ENCODE measurements at regions not wholly inside any gene's neighbourhood (a gene's known extent, or its start where the extent isn't known, plus 50 kb on each side); places are given as distances from the start of the nearest gene placed in this dataset.

GRCh38 chr18:73895701-73896100 is 251.9 kb downstream of the FBXO15 start:
- peaks cover 3% of the 10 kb centered on the region for H3K27me3 ChIP-seq (ENCODE audit: control insufficient read depth, insufficient read depth, low read length)
- WGBS (ENCODE audit: insufficient coverage, low lambda C conversion rate), result no CpG with 5 or more reads among the region's 4 CpGs
- no peak for DNase-seq
- H3K36me3 ChIP-seq (ENCODE audit: control insufficient read depth, insufficient read depth, low read length), result no peaks in the 10 kb centered on the region
- no peaks in the 10 kb centered on the region for H3K9me3 ChIP-seq (ENCODE audit: control insufficient read depth, low read depth, low read length)
- no peak overlapping the region for H3K4me3 ChIP-seq (ENCODE audit: low read length)
- H3K27ac ChIP-seq (ENCODE audit: low read length), result no peak overlapping the region
- no peaks in the 10 kb centered on the region for H3K4me1 ChIP-seq (ENCODE audit: control insufficient read depth, insufficient read depth, low read length)

GRCh38 chr18:73893880-73894279 is 253.8 kb downstream of the FBXO15 start:
- Histone ChIP-seq H3K4me1 (ENCODE audit: control insufficient read depth, insufficient read depth, low read length) (no peaks in the 10 kb centered on the region), H3K27ac (ENCODE audit: low read length) (no peak overlapping the region), H3K9me3 (ENCODE audit: control insufficient read depth, low read depth, low read length) (no peaks in the 10 kb centered on the region), H3K4me3 (ENCODE audit: low read length) (no peak overlapping the region), H3K36me3 (ENCODE audit: control insufficient read depth, insufficient read depth, low read length) (no peaks in the 10 kb centered on the region), H3K27me3 (ENCODE audit: control insufficient read depth, insufficient read depth, low read length) (peaks cover 3% of the 10 kb centered on the region)
- WGBS (ENCODE audit: insufficient coverage, low lambda C conversion rate), result no CpG with 5 or more reads among the region's 3 CpGs
- DNase-seq, result no peak

- no peak overlapping the region for H3K27ac ChIP-seq (ENCODE audit: low read length)
- no peaks in the 10 kb centered on the region for H3K36me3 ChIP-seq (ENCODE audit: control insufficient read depth, insufficient read depth, low read length)
- H3K27me3 ChIP-seq (ENCODE audit: control insufficient read depth, insufficient read depth, low read length), result peaks cover 3% of the 10 kb centered on the region
- DNase-seq, result no peak
- WGBS (ENCODE audit: insufficient coverage, low lambda C conversion rate), result no CpG with 5 or more reads among the region's 20 CpGs
- H3K9me3 ChIP-seq (ENCODE audit: control insufficient read depth, low read depth, low read length), result no peaks in the 10 kb centered on the region
- no peak overlapping the region for H3K4me3 ChIP-seq (ENCODE audit: low read length)
- no peaks in the 10 kb centered on the region for H3K4me1 ChIP-seq (ENCODE audit: control insufficient read depth, insufficient read depth, low read length)
Measured at GRCh38 chr18:73891572-73892421, 255.8 kb downstream of the FBXO15 start.

- no peak for DNase-seq
- Histone ChIP-seq H3K9me3 (ENCODE audit: control insufficient read depth, low read depth, low read length) (no peaks in the 10 kb centered on the region), H3K36me3 (ENCODE audit: control insufficient read depth, insufficient read depth, low read length) (no peaks in the 10 kb centered on the region), H3K27ac (ENCODE audit: low read length) (no peak overlapping the region), H3K27me3 (ENCODE audit: control insufficient read depth, insufficient read depth, low read length) (no peaks in the 10 kb centered on the region), H3K4me3 (ENCODE audit: low read length) (no peak overlapping the region), H3K4me1 (ENCODE audit: control insufficient read depth, insufficient read depth, low read length) (no peaks in the 10 kb centered on the region)
- WGBS (ENCODE audit: insufficient coverage, low lambda C conversion rate), result no CpG with 5 or more reads among the region's 6 CpGs
Measured at GRCh38 chr18:73888565-73888964, 259.1 kb downstream of the FBXO15 start.

GRCh38 chr18:73887801-73888200 is 259.8 kb downstream of the FBXO15 start:
- Histone ChIP-seq H3K9me3 (ENCODE audit: control insufficient read depth, low read depth, low read length) (no peaks in the 10 kb centered on the region), H3K4me3 (ENCODE audit: low read length) (no peak overlapping the region), H3K27ac (ENCODE audit: low read length) (no peak overlapping the region), H3K36me3 (ENCODE audit: control insufficient read depth, insufficient read depth, low read length) (no peaks in the 10 kb centered on the region), H3K27me3 (ENCODE audit: control insufficient read depth, insufficient read depth, low read length) (no peaks in the 10 kb centered on the region), H3K4me1 (ENCODE audit: control insufficient read depth, insufficient read depth, low read length) (no peaks in the 10 kb centered on the region)
- DNase-seq, result no peak
- WGBS (ENCODE audit: insufficient coverage, low lambda C conversion rate), result no CpG with 5 or more reads among the region's 3 CpGs

- H3K27ac ChIP-seq (ENCODE audit: low read length), result no peak overlapping the region
- no peak for DNase-seq
- H3K9me3 ChIP-seq (ENCODE audit: control insufficient read depth, low read depth, low read length), result no peaks in the 10 kb centered on the region
- no peaks in the 10 kb centered on the region for H3K36me3 ChIP-seq (ENCODE audit: control insufficient read depth, insufficient read depth, low read length)
- H3K27me3 ChIP-seq (ENCODE audit: control insufficient read depth, insufficient read depth, low read length), result no peaks in the 10 kb centered on the region
- no peaks in the 10 kb centered on the region for H3K4me1 ChIP-seq (ENCODE audit: control insufficient read depth, insufficient read depth, low read length)
- no CpG with 5 or more reads among the region's 3 CpGs for WGBS (ENCODE audit: insufficient coverage, low lambda C conversion rate)
- no peak overlapping the region for H3K4me3 ChIP-seq (ENCODE audit: low read length)
Measured at GRCh38 chr18:73884868-73885267, 262.8 kb downstream of the FBXO15 start.

GRCh38 chr18:73881396-73881917 is 266.2 kb downstream of the FBXO15 start:
- Histone ChIP-seq H3K4me1 (ENCODE audit: control insufficient read depth, insufficient read depth, low read length) (no peaks in the 10 kb centered on the region), H3K4me3 (ENCODE audit: low read length) (no peak overlapping the region), H3K27ac (ENCODE audit: low read length) (no peak overlapping the region), H3K27me3 (ENCODE audit: control insufficient read depth, insufficient read depth, low read length) (no peaks in the 10 kb centered on the region), H3K9me3 (ENCODE audit: control insufficient read depth, low read depth, low read length) (no peaks in the 10 kb centered on the region), H3K36me3 (ENCODE audit: control insufficient read depth, insufficient read depth, low read length) (no peaks in the 10 kb centered on the region)
- no peak for DNase-seq
- 80% methylated on average over 1 of the region's 2 CpGs for whole genome bisulfite sequencing (ENCODE audit: insufficient coverage, low lambda C conversion rate)

GRCh38 chr18:73880387-73880786 is 267.2 kb downstream of the FBXO15 start:
- no peaks in the 10 kb centered on the region for H3K27me3 ChIP-seq (ENCODE audit: control insufficient read depth, insufficient read depth, low read length)
- no peak overlapping the region for H3K27ac ChIP-seq (ENCODE audit: low read length)
- H3K36me3 ChIP-seq (ENCODE audit: control insufficient read depth, insufficient read depth, low read length), result no peaks in the 10 kb centered on the region
- no peaks in the 10 kb centered on the region for H3K4me1 ChIP-seq (ENCODE audit: control insufficient read depth, insufficient read depth, low read length)
- no peak overlapping the region for H3K4me3 ChIP-seq (ENCODE audit: low read length)
- no peaks in the 10 kb centered on the region for H3K9me3 ChIP-seq (ENCODE audit: control insufficient read depth, low read depth, low read length)
- 100% methylated on average over 1 of the region's 2 CpGs for WGBS (ENCODE audit: insufficient coverage, low lambda C conversion rate)
- DNase-seq, result no peak

- DNase-seq, result no peak
- Histone ChIP-seq H3K9me3 (ENCODE audit: control insufficient read depth, low read depth, low read length) (no peaks in the 10 kb centered on the region), H3K36me3 (ENCODE audit: control insufficient read depth, insufficient read depth, low read length) (no peaks in the 10 kb centered on the region), H3K4me3 (ENCODE audit: low read length) (no peak overlapping the region), H3K4me1 (ENCODE audit: control insufficient read depth, insufficient read depth, low read length) (no peaks in the 10 kb centered on the region), H3K27ac (ENCODE audit: low read length) (no peak overlapping the region), H3K27me3 (ENCODE audit: control insufficient read depth, insufficient read depth, low read length) (no peaks in the 10 kb centered on the region)
- 80% methylated on average over 1 of the region's 2 CpGs for WGBS (ENCODE audit: insufficient coverage, low lambda C conversion rate)
Measured at GRCh38 chr18:73879766-73880165, 267.9 kb downstream of the FBXO15 start.

- Histone ChIP-seq H3K27ac (ENCODE audit: low read length) (no peak overlapping the region), H3K4me1 (ENCODE audit: control insufficient read depth, insufficient read depth, low read length) (no peaks in the 10 kb centered on the region)
- WGBS (ENCODE audit: insufficient coverage, low lambda C conversion rate), result 100% methylated on average over 1 of the region's 1 CpG
Measured at GRCh38 chr18:73879328-73879727, 268.3 kb downstream of the FBXO15 start.

GRCh38 chr18:73869182-73869581 is 278.5 kb downstream of the FBXO15 start:
- no peaks in the 10 kb centered on the region for H3K9me3 ChIP-seq (ENCODE audit: control insufficient read depth, low read depth, low read length)
- no CpG with 5 or more reads among the region's 3 CpGs for whole genome bisulfite sequencing (ENCODE audit: insufficient coverage, low lambda C conversion rate)
- no peak overlapping the region for H3K27ac ChIP-seq (ENCODE audit: low read length)
- DNase-seq, result no peak
- H3K36me3 ChIP-seq (ENCODE audit: control insufficient read depth, insufficient read depth, low read length), result no peaks in the 10 kb centered on the region
- H3K27me3 ChIP-seq (ENCODE audit: control insufficient read depth, insufficient read depth, low read length), result no peaks in the 10 kb centered on the region
- no peaks in the 10 kb centered on the region for H3K4me1 ChIP-seq (ENCODE audit: control insufficient read depth, insufficient read depth, low read length)
- H3K4me3 ChIP-seq (ENCODE audit: low read length), result no peak overlapping the region

More at GRCh38 chr18:73879328-73879727, 268.3 kb downstream of the FBXO15 start:
- Histone ChIP-seq H3K36me3 (ENCODE audit: control insufficient read depth, insufficient read depth, low read length) (no peaks in the 10 kb centered on the region), H3K4me3 (ENCODE audit: low read length) (no peak overlapping the region), H3K9me3 (ENCODE audit: control insufficient read depth, low read depth, low read length) (no peaks in the 10 kb centered on the region), H3K27me3 (ENCODE audit: control insufficient read depth, insufficient read depth, low read length) (no peaks in the 10 kb centered on the region)
- no peak for DNase-seq

Measured in large intestine (tissue), 3 donors.